Smooth muscle cell (in vitro differentiated cells): ENCODE measurements at regions not wholly inside any gene's neighbourhood (a gene's known extent, or its start where the extent isn't known, plus 50 kb on each side); places are given as distances from the start of the nearest gene placed in this dataset.
"Not testable (repeated sequence)": the region's sequence is repeated elsewhere in the genome, so short reads cannot be mapped to it uniquely, and the experiment has no call there.

ENCODE experiments used
- DNase-seq: peaks from one replicate; lab custom pipeline; 2025; ENCODE audit not compliant: unreplicated experiment; lab: John Stamatoyannopoulos, UW
- H2AFZ ChIP-seq: fragments of 200-600 bp; sonication (generic); 2 replicates; pipeline ENCODE4 v1.6.0; 2016; ENCODE audit warnings: antibody characterized with exemption, low read depth, mild to moderate bottlenecking
- H3F3A ChIP-seq: fragments of 200-600 bp; sonication (generic); 2 replicates; pipeline ENCODE4 v1.6.0; 2017; ENCODE audit warnings: antibody characterized with exemption, low read depth
- H3K27ac ChIP-seq: fragments of 200-600 bp; sonication (generic); 2 replicates; pipeline ENCODE4 v1.5.1; 2016; ENCODE audit warnings: low read depth, mild to moderate bottlenecking
- H3K27me3 ChIP-seq: fragments of 200-600 bp; sonication (generic); 2 replicates; pipeline ENCODE4 v1.6.1; 2016; ENCODE audit warnings: low read depth, mild to moderate bottlenecking
- H3K36me3 ChIP-seq: fragments of 200-600 bp; sonication (generic); 2 replicates; pipeline ENCODE4 v1.5.1; 2016; ENCODE audit warnings: low read depth
- H3K4me1 ChIP-seq: fragments of 200-600 bp; sonication (generic); 2 replicates; pipeline ENCODE4 v1.5.1; 2016; ENCODE audit warnings: low read depth
- H3K4me2 ChIP-seq: fragments of 200-600 bp; sonication (generic); 2 replicates; pipeline ENCODE4 v1.6.0; 2016; ENCODE audit warnings: mild to moderate bottlenecking
- H3K4me3 ChIP-seq: fragments of 200-600 bp; sonication (generic); 2 replicates; pipeline ENCODE4 v1.5.1; 2016; ENCODE audit warnings: mild to moderate bottlenecking
- H3K79me2 ChIP-seq: fragments of 200-600 bp; sonication (generic); 2 replicates; pipeline ENCODE4 v1.6.0; 2016; ENCODE audit warnings: low read depth, mild to moderate bottlenecking
- H3K9ac ChIP-seq: fragments of 200-600 bp; sonication (generic); 2 replicates; pipeline ENCODE4 v1.6.0; 2016; ENCODE audit warnings: low read depth
- H3K9me3 ChIP-seq: fragments of 200-600 bp; sonication (generic); replicated peaks from 2 replicates; pipeline ENCODE4 v1.5.1; 2016; ENCODE audit warnings: low read depth
- H4K20me1 ChIP-seq: fragments of 200-600 bp; sonication (generic); 2 replicates; pipeline ENCODE4 v1.6.0; 2016; ENCODE audit warnings: low read depth
- WGBS: methylation state at CpG from one replicate; pipeline ENCODE4 v1.1.7; 2016; ENCODE audit warnings: low lambda C conversion rate; 5-methylcytosine and 5-hydroxymethylcytosine counted together

GRCh38 chr15:20305912-20306311 is 235.7 kb downstream of the GOLGA6L6 start:
- H3K4me3 ChIP-seq: not testable (repeated sequence)

GRCh38 chr15:20305015-20305465 is 236.6 kb downstream of the GOLGA6L6 start:
- not testable (repeated sequence) for H3F3A ChIP-seq, H3K79me2 ChIP-seq, H3K4me1 ChIP-seq, DNase-seq, H3K9ac ChIP-seq, H3K36me3 ChIP-seq, H3K27ac ChIP-seq, H3K9me3 ChIP-seq, H3K27me3 ChIP-seq, H2AFZ ChIP-seq, H3K4me3 ChIP-seq, H4K20me1 ChIP-seq, H3K4me2 ChIP-seq
- 72% methylated on average over 6 of the region's 6 CpGs for WGBS

More at GRCh38 chr15:20305912-20306311, 235.7 kb downstream of the GOLGA6L6 start:
- H3K9ac ChIP-seq, H3K79me2 ChIP-seq, H3K36me3 ChIP-seq, H3K4me2 ChIP-seq, H4K20me1 ChIP-seq, H3K27me3 ChIP-seq, H3K4me1 ChIP-seq, H3K27ac ChIP-seq, DNase-seq, H3F3A ChIP-seq, H2AFZ ChIP-seq: not testable (repeated sequence)
- H3K9me3 ChIP-seq: peaks cover 11% of the 10 kb centered on the region
- 72% methylated on average over 7 of the region's 7 CpGs for WGBS

DNA sequence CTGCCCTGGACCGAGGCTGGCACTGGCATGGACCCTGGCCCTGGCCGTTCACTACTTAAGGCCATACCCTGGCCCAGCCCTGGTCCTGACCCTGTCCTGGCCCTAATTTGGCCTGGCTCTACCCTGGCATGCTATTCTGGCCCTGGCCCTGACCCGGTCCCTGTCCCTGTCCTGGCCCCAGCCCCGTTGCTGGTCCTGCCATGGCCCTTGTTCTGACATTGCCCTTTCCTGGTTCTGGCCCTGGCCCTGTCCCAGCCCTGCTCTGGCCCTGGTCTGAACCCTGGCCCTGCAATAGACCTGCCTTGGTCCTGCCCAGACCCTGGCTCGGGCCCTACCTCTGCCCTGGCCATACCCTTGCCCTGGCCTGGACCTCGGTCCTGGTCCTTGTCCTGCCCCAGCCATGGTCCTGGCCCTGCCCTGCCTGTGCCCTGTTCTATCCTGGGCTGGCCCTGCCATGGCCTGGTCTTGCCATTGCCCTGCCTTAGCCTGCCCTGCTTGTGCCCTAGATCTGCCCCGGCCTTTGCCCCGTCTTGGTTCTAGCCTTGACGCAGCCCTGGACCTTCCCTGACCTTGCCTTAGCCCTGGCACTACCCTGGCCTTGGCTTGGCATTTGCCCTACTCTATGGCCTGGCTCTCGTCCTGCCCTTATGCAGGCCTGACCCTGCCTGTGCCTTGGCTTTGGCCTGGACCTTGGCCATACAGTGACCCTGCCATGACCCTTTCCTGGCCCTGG is 237.2 kb downstream of the GOLGA6L6 start:
- not testable (repeated sequence) for H3K4me1 ChIP-seq, H3K79me2 ChIP-seq, H3K4me2 ChIP-seq, H2AFZ ChIP-seq, H3K36me3 ChIP-seq, H3K9ac ChIP-seq, DNase-seq, H4K20me1 ChIP-seq, H3K27ac ChIP-seq, H3K27me3 ChIP-seq, H3K4me3 ChIP-seq, H3F3A ChIP-seq
- H3K9me3 ChIP-seq: peaks cover 12% of the 10 kb centered on the region
- 73% methylated on average over 10 of the region's 10 CpGs for WGBS

GRCh38 chr15:20303248-20304171 is 238.1 kb downstream of the GOLGA6L6 start:
- H3K9me3 ChIP-seq: peaks cover 21% of the 10 kb centered on the region
- H3K79me2 ChIP-seq, H3K4me1 ChIP-seq, H3K27me3 ChIP-seq, H3K4me3 ChIP-seq, H3K36me3 ChIP-seq, H4K20me1 ChIP-seq, H3K9ac ChIP-seq, H3K4me2 ChIP-seq, DNase-seq, H3K27ac ChIP-seq, H3F3A ChIP-seq, H2AFZ ChIP-seq: not testable (repeated sequence)
- 69% methylated on average over 4 of the region's 4 CpGs for WGBS

- not testable (repeated sequence) for H3K27me3 ChIP-seq, H4K20me1 ChIP-seq, H2AFZ ChIP-seq, H3K27ac ChIP-seq, H3K4me1 ChIP-seq, H3K4me3 ChIP-seq, H3F3A ChIP-seq, H3K79me2 ChIP-seq, DNase-seq, H3K9ac ChIP-seq, H3K36me3 ChIP-seq, H3K4me2 ChIP-seq
- H3K9me3 ChIP-seq: peaks cover 27% of the 10 kb centered on the region
- WGBS: 83% methylated on average over 11 of the region's 11 CpGs
Observed at GRCh38 chr15:20302141-20303069, 239.2 kb downstream of the GOLGA6L6 start.

GRCh38 chr15:20301471-20302081 is 240.0 kb downstream of the GOLGA6L6 start:
- H3F3A ChIP-seq, H2AFZ ChIP-seq, H3K27me3 ChIP-seq, H3K79me2 ChIP-seq, H4K20me1 ChIP-seq, H3K4me3 ChIP-seq, H3K4me1 ChIP-seq, H3K36me3 ChIP-seq, H3K4me2 ChIP-seq, H3K27ac ChIP-seq, H3K9ac ChIP-seq, DNase-seq: not testable (repeated sequence)
- H3K9me3 ChIP-seq: peaks cover 33% of the 10 kb centered on the region
- 90% methylated on average over 12 of the region's 12 CpGs for WGBS

DNA sequence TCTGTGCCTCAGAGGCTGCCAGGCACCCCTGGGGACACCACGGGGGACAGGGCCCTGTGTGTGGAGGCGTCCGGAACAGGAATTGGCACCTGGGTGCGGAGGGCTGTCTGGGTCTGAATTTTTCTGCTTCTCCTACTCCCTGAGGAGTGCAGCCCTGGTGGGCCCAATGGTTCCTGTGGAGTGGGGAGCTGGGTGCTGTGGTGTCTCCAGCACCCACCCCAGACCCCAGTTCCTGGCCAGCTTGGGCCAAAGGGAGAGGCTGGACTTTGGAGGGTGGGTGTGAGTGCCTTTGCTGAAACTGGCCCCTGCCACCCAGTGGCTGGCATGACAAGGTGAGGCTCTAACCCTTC is 240.6 kb downstream of the GOLGA6L6 start:
- H3K9ac ChIP-seq, DNase-seq, H3K4me1 ChIP-seq, H3K4me3 ChIP-seq, H2AFZ ChIP-seq, H3F3A ChIP-seq, H4K20me1 ChIP-seq, H3K79me2 ChIP-seq, H3K27ac ChIP-seq, H3K4me2 ChIP-seq, H3K36me3 ChIP-seq, H3K27me3 ChIP-seq: not testable (repeated sequence)
- WGBS: 88% methylated on average over 4 of the region's 4 CpGs
- peaks cover 33% of the 10 kb centered on the region for H3K9me3 ChIP-seq
